Natural killer cell treated with Interleukin-12 subunit alpha and Interleukin-12 subunit beta and Interleukin-15 and Interleukin-18, amount 100 ng/mL, for 72 hours (primary cell): ENCODE measurements at regions not wholly inside any gene's neighbourhood (a gene's known extent, or its start where the extent isn't known, plus 50 kb on each side); places are given as distances from the start of the nearest gene placed in this dataset.

Source experiments
- ATAC-seq, 2 donors: fragments of 150-1000 bp; cut with Tn5 transposase in 1 of 2; sonication (Bioruptor Pico), chemical (Tn5 transposase) in 1 of 2; 2 replicates each; pipeline ENCODE4 v1.10.0; 2021
- DNase-seq: peaks from one replicate; pipeline ENCODE4 v3.0.0; 2022; ENCODE audit warnings: low spot score
- H3K27ac Mint-ChIP-seq, 2 donors: 1 replicate in 1 of 2; 2 replicates in 1 of 2; pipeline ENCODE4 v1.8.0; 2022; ENCODE audit warnings: mixed read lengths in 2 of 2, mild to moderate bottlenecking in 1 of 2, moderate library complexity in 1 of 2
- H3K27me3 Mint-ChIP-seq, 2 donors: 1 replicate in 1 of 2; 2 replicates in 1 of 2; pipeline ENCODE4 v1.8.0; 2022; ENCODE audit warnings: mixed read lengths in 2 of 2
- H3K36me3 Mint-ChIP-seq: one replicate; pipeline ENCODE4 v1.8.0; 2022; ENCODE audit warnings: mixed read lengths
- H3K4me1 Mint-ChIP-seq, 2 donors: 1 replicate in 1 of 2; 2 replicates in 1 of 2; pipeline ENCODE4 v1.8.0; 2022; ENCODE audit warnings: low read depth in 2 of 2, mixed read lengths in 2 of 2, mild to moderate bottlenecking in 1 of 2
- H3K4me3 Mint-ChIP-seq: one replicate; pipeline ENCODE4 v1.8.0; 2022; ENCODE audit warnings: mixed read lengths
- H3K9me3 Mint-ChIP-seq: 2 replicates; pipeline ENCODE4 v1.8.0; 2022; ENCODE audit warnings: mixed read lengths

DNA sequence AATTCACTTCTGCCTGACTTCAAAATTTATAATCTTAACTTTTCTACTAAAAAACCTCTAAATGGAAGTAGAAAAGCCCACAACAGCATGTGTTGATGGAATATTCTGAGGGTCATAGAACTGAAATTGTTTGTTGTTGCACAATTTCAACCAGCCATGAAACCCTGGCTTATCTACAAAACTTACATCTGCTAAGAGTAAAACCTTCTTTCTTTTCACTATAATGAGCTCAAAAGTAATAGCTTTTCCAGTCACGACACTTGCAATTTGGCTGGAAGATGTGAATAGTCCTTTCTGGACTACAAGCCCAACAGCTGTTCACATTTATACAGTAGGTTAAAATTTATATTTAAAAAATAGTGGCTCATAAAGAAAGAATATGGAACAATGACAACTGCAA is 250.0 kb downstream of the GPAT3 start:
- Mint-ChIP-seq H3K9me3 (no peaks in the 10 kb centered on the region), H3K4me3 (no peak overlapping the region), H3K27ac (no peak overlapping the region), H3K4me1 (no peaks in the 10 kb centered on the region), H3K27me3 (peaks cover 3 to 6% of the 10 kb centered on the region in 2 donors), H3K36me3 (no peaks in the 10 kb centered on the region)
- DNase-seq (no peak), ATAC-seq (no peak)

GRCh38 chr4:83783215-83783614 is 247.3 kb downstream of the GPAT3 start:
- H3K27ac Mint-ChIP-seq, result no peak overlapping the region
- H3K4me3 Mint-ChIP-seq, result no peak overlapping the region
- no peaks in the 10 kb centered on the region for H3K4me1 Mint-ChIP-seq
- ATAC-seq (no peak), DNase-seq (no peak)
- H3K9me3 Mint-ChIP-seq, result no peaks in the 10 kb centered on the region
- H3K27me3 Mint-ChIP-seq, result peaks cover 3 to 11% of the 10 kb centered on the region in 2 donors
- H3K36me3 Mint-ChIP-seq, result no peaks in the 10 kb centered on the region

GRCh38 chr4:83782591-83782990 is 246.7 kb downstream of the GPAT3 start:
- H3K36me3 Mint-ChIP-seq, result no peaks in the 10 kb centered on the region
- no peaks in the 10 kb centered on the region for H3K9me3 Mint-ChIP-seq
- H3K4me3 Mint-ChIP-seq, result no peak overlapping the region
- H3K27ac Mint-ChIP-seq, result no peak overlapping the region
- no peak for DNase-seq
- H3K27me3 Mint-ChIP-seq, result peaks cover 0 to 6% of the 10 kb centered on the region in 2 donors
- ATAC-seq, result no peak
- no peaks in the 10 kb centered on the region for H3K4me1 Mint-ChIP-seq

- H3K36me3 Mint-ChIP-seq, result no peaks in the 10 kb centered on the region
- peaks cover 2 to 14% of the 10 kb centered on the region in 2 donors for H3K27me3 Mint-ChIP-seq
- H3K4me3 Mint-ChIP-seq, result no peak overlapping the region
- DNase-seq, result no peak
- no peak overlapping the region for H3K27ac Mint-ChIP-seq
- no peaks in the 10 kb centered on the region for H3K9me3 Mint-ChIP-seq
- H3K4me1 Mint-ChIP-seq, result no peaks in the 10 kb centered on the region
- ATAC-seq, result no peak
Observed at GRCh38 chr4:83781434-83781833, 245.5 kb downstream of the GPAT3 start.

DNA sequence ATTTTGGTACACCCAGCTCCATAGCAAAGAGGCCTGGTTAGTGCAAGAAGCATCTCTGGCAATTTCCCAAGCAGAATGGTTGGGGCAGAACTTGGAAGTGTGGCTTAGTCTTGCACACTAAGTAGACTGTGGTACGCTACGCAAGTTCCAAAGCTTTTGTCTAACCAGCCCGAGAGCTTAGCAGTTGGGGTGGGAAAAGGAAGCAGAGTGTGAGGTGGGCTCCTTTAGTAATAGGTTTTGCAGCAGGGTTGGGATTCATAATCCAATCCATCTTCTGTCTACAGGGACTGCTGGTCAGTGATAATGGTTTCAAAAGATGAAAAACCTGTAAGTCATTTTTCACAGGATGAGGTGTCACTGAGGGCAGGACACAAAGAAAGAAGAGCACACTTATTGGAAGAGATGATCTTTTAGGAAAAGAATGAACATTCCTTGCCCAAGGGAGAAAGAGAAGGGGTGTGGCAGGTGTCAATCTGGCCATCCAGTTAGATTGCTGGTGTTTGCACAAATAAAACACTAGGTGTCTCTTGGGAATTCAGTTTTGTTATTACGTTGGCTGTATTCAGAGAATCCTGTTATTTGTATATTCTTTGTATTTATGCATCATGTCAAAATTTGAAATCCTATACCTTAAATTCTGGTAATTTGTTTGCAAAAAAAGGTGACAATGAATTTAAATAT is 244.3 kb downstream of the GPAT3 start:
- no peak overlapping the region for H3K27ac Mint-ChIP-seq
- H3K4me3 Mint-ChIP-seq, result no peak overlapping the region
- H3K36me3 Mint-ChIP-seq, result no peaks in the 10 kb centered on the region

DNA sequence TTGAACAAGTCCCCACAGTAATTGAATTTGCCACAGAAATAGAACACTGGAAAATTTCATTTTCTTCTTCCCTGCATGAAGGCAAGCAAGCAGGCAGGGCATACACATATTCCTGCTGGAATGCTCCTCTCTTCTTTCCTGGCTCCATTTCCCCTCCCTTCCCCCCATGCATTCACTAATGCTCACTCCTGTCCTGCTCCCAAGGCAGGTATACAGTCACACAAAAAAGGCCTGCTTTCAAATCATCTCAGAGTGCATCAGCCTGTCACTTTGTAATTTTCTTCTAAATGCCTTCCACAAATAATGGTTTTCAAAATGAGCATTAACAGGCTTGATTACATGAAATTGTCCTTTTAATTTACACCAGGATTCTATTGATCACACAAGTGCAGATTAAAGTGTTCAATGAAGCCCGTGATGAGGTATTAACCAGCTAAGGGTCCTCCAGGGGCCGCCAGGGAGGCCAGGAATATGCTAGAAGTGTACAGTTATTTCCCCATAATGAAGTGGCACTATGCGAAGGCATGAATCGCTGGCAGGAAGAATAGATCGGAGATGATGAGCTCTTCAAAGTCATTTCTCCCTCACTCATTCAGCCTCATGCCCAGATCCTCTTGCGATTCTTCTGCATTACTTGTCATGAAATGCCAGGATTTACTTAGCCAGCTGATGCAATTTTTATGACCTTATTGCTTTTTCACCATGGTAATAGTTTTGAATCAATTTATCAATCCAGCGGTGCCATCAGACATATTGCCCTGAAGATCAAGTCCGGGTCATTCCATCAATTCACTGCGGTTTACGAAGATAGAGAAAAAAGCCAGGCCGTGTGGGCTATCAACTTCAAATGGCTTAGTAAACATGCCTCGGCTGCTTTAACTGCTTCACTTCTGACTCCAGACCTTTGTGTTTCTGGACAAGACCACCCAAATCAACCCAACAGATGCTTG is 243.5 kb downstream of the GPAT3 start:
- H3K36me3 Mint-ChIP-seq, result no peaks in the 10 kb centered on the region
- H3K4me3 Mint-ChIP-seq, result no peak overlapping the region
- no peak overlapping the region for H3K27ac Mint-ChIP-seq
- DNase-seq (no peak), ATAC-seq (no peak)
- no peaks in the 10 kb centered on the region for H3K9me3 Mint-ChIP-seq
- H3K27me3 Mint-ChIP-seq, result peaks cover 2 to 14% of the 10 kb centered on the region in 2 donors
- no peaks in the 10 kb centered on the region for H3K4me1 Mint-ChIP-seq

More for the DNA sequence above, 244.3 kb downstream of the GPAT3 start:
- Mint-ChIP-seq H3K27me3 (peaks cover 2 to 14% of the 10 kb centered on the region in 2 donors), H3K9me3 (no peaks in the 10 kb centered on the region), H3K4me1 (no peaks in the 10 kb centered on the region)
- DNase-seq (no peak), ATAC-seq (no peak)

- Mint-ChIP-seq H3K4me1 (no peaks in the 10 kb centered on the region), H3K4me3 (no peak overlapping the region), H3K36me3 (no peaks in the 10 kb centered on the region), H3K27me3 (peaks cover 2 to 16% of the 10 kb centered on the region in 2 donors), H3K9me3 (no peaks in the 10 kb centered on the region), H3K27ac (no peak overlapping the region)
- ATAC-seq (no peak), DNase-seq (no peak)
Observed at GRCh38 chr4:83772685-83773084, 236.8 kb downstream of the GPAT3 start.

DNA sequence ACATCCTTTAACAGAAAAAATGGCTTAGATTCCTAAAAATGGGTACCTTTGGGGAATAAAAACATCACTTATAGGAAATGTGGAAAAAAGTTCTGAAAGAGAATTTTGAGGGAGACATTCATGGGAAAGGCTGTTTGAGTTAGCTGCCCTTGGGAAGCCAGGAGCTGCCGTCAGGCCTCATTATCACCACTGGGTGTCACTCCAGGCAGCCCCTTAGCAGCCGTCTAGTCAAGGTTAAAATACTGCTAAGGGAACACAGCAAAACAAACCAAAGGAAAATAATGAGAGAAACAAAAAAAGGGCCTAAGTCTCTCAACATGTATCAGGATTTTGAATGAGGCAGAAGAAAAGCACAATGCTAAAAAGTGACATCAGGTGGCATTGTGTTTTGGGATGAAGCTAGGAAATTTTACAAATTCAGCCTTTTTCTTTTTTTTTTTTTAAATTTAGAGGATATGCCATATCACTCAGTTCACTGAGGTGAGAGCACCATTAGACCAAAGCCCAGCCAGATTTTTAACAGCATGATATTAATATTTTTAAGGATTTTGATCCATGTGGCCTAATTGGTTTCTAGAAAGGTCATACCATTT is 235.3 kb downstream of the GPAT3 start:
- H3K4me3 Mint-ChIP-seq, result no peak overlapping the region
- no peaks in the 10 kb centered on the region for H3K9me3 Mint-ChIP-seq
- H3K27me3 Mint-ChIP-seq, result peaks cover 0 to 8% of the 10 kb centered on the region in 2 donors
- ATAC-seq (no peak), DNase-seq (no peak)
- H3K36me3 Mint-ChIP-seq, result no peaks in the 10 kb centered on the region
- no peak overlapping the region for H3K27ac Mint-ChIP-seq
- H3K4me1 Mint-ChIP-seq, result no peaks in the 10 kb centered on the region

DNA sequence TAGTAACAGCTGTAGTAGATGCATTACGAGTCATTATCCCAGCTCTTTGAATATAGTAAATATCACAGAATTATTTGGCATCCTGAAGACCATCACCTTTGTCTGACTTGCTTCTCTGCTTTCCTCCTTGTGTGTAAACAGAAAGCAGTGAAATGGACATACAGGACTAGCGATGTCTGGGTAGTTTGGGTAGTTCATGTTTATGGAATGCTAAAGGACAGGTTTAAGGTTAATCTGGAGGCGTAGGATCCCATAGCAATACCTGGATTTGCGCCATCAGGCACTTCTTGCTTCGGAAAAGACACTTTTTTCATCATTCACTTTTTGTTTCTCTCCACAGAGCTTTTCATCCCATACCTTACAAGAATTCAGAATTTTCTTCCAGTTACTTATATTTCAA is 232.2 kb downstream of the GPAT3 start:
- Mint-ChIP-seq H3K4me3 (no peak overlapping the region), H3K27me3 (peaks cover 0 to 8% of the 10 kb centered on the region in 2 donors), H3K4me1 (no peaks in the 10 kb centered on the region), H3K27ac (no peak overlapping the region), H3K9me3 (no peaks in the 10 kb centered on the region), H3K36me3 (no peaks in the 10 kb centered on the region)
- DNase-seq (no peak), ATAC-seq (no peak)

- Mint-ChIP-seq H3K4me1 (no peaks in the 10 kb centered on the region), H3K27me3 (peaks cover 0 to 8% of the 10 kb centered on the region in 2 donors), H3K36me3 (no peaks in the 10 kb centered on the region), H3K4me3 (no peak overlapping the region), H3K9me3 (no peaks in the 10 kb centered on the region), H3K27ac (no peak overlapping the region)
- DNase-seq (no peak), ATAC-seq (no peak)
Observed at GRCh38 chr4:83767067-83767466, 231.2 kb downstream of the GPAT3 start.

- no peaks in the 10 kb centered on the region for H3K36me3 Mint-ChIP-seq
- no peak overlapping the region for H3K4me3 Mint-ChIP-seq
- no peaks in the 10 kb centered on the region for H3K4me1 Mint-ChIP-seq
- H3K27ac Mint-ChIP-seq, result no peak overlapping the region
- peaks cover 0 to 3% of the 10 kb centered on the region in 2 donors for H3K27me3 Mint-ChIP-seq
- no peak for DNase-seq
- no peaks in the 10 kb centered on the region for H3K9me3 Mint-ChIP-seq
- ATAC-seq, result no peak
Observed at GRCh38 chr4:83759611-83760010, 223.7 kb downstream of the GPAT3 start.

GRCh38 chr4:83758285-83758684 is 222.4 kb downstream of the GPAT3 start:
- DNase-seq (no peak), ATAC-seq (no peak)
- Mint-ChIP-seq H3K9me3 (no peaks in the 10 kb centered on the region), H3K4me3 (no peak overlapping the region), H3K27ac (no peak overlapping the region), H3K4me1 (no peaks in the 10 kb centered on the region), H3K36me3 (no peaks in the 10 kb centered on the region), H3K27me3 (peaks cover 0 to 3% of the 10 kb centered on the region in 2 donors)

DNA sequence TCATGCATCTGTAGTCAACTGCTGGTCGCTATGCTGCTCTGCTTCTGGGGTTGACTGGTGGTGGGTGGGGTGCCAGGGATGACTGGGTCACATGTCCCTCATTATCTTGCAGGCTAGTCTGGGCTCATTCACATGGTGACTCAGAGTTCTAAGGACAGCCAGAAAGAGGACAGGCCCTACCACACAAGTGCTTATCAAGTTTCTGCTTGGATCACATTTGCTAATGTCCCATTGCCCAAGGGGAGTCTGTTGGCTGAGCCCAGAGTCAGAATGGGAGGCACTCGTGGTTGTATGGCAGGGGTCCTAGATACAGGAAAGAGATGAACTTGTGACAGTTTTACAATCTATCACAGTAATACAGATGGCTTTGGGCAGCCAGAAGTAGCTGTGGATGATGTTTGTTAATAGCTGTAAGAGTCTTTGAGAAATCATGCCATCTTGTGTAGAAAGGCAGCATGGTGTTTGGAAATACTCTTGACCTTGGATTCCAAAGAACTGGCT is 221.3 kb downstream of the GPAT3 start:
- Mint-ChIP-seq H3K27ac (no peak overlapping the region), H3K4me3 (no peak overlapping the region), H3K9me3 (no peaks in the 10 kb centered on the region), H3K4me1 (no peaks in the 10 kb centered on the region), H3K27me3 (peaks cover 0 to 6% of the 10 kb centered on the region in 2 donors), H3K36me3 (no peaks in the 10 kb centered on the region)
- DNase-seq (no peak), ATAC-seq (no peak)

DNA sequence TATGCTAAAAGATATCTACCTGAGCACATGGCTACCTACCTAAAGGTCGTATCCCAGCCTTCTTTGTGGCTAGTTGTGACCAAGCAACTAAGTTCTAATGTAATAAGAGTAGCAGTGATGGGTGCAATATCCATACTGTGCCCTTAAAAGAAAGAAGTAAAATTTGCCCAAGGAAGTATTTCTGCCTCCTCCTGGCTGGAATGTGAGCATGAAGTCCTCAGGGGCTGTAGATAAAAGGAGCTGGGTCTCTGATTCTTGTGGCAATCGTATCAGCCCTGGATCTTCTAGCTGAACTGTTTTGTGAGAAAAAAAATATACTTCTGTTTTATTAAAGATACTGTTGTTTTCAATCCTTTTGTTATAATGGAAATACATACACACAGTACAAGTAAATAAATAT is 217.4 kb downstream of the GPAT3 start:
- Mint-ChIP-seq H3K4me3 (no peak overlapping the region), H3K27ac (no peak overlapping the region), H3K36me3 (no peaks in the 10 kb centered on the region), H3K27me3 (peaks cover 0 to 8% of the 10 kb centered on the region in 2 donors), H3K4me1 (no peaks in the 10 kb centered on the region), H3K9me3 (peaks cover 2% of the 10 kb centered on the region)
- DNase-seq, result no peak
- ATAC-seq, result no peak
